ENCODE measurements at regions not wholly inside any gene's neighbourhood (a gene's known extent, or its start where the extent isn't known, plus 50 kb on each side); places are given as distances from the start of the nearest gene placed in this dataset.

DNA sequence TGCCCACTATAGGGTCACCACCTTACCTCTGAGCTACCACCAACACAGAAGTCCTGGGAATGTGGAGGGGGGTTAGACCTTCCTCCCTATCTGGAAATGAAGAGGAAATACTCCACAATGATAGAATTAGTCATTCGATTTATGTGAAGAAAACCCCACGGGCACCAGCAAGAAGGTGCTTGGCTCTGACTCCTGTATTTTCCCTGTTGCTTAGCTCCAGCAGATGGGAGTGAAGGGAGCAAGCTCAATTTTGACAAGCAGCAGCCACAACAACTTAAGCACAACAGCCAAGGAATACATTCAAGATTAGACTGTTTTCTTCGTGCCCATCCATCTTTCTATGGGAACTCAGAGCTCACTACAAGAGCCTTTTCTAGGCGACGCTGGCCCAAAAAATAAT, 191.7 kb downstream of the SPTSSA start:
- ATAC-seq = no peak
- POLR2A ChIA-PET = no interaction called here
- no peaks in the 10 kb centered on the region for H3K79me2 ChIP-seq (ENCODE audit: insufficient read depth, low read length)
- H3K4me1 ChIP-seq (ENCODE audit: control insufficient read depth in 1 of 2, insufficient read depth in 2 of 2, low read length in 2 of 2) = no peaks in the 10 kb centered on the region
- no TSS peak for BruUV-seq (replicated peaks)
- H2AFZ ChIP-seq (ENCODE audit: low read depth, low read length, poor library complexity, severe bottlenecking) = no peak overlapping the region
- peaks cover 3% of the 10 kb centered on the region; the same call in 1 of the 2 replicates for H3K27me3 ChIP-seq (ENCODE audit: insufficient read depth, low read length)
- intact Hi-C loops (cut with micrococcal nuclease) = no loop called here
- no peak overlapping the region for H3K27ac ChIP-seq (ENCODE audit: low read depth, low read length)
- no peak overlapping the region for H3K4me2 ChIP-seq (ENCODE audit: low read length)
- TF ChIP-seq, protein P1, sequence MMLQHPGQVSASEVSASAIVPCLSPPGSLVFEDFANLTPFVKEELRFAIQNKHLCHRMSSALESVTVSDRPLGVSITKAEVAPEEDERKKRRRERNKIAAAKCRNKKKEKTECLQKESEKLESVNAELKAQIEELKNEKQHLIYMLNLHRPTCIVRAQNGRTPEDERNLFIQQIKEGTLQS (IDR thresholded peaks at IDR 0.05) = no peak
- TF ChIP-seq ELF1 (IDR thresholded peaks at IDR 0.05; ENCODE audit: borderline replicate concordance, low read depth) (no peak), REST (IDR thresholded peaks at IDR 0.05; ENCODE audit: low read depth) (no peak), SRF (IDR thresholded peaks at IDR 0.05; ENCODE audit: low read depth) (no peak), ZBTB33 (IDR thresholded peaks at IDR 0.05; ENCODE audit: extremely low read depth, insufficient replicate concordance, low read length) (no peak), SIN3A (IDR thresholded peaks at IDR 0.05; ENCODE audit: low read depth) (no peak), SP1 (IDR thresholded peaks at IDR 0.05; ENCODE audit: low read depth) (no peak), YY1 (IDR thresholded peaks at IDR 0.05; ENCODE audit: extremely low read depth, insufficient replicate concordance, low read depth, low read length) (no peak), EZH2phosphoT487 (IDR thresholded peaks at IDR 0.05; ENCODE audit: borderline replicate concordance) (no peak), POLR2A (IDR thresholded peaks at IDR 0.05; ENCODE audit: borderline replicate concordance, extremely low read depth, insufficient read depth, insufficient read length) (no peak), JUND (IDR thresholded peaks at IDR 0.05) (no peak)
- TF ChIP-seq, protein P2, sequence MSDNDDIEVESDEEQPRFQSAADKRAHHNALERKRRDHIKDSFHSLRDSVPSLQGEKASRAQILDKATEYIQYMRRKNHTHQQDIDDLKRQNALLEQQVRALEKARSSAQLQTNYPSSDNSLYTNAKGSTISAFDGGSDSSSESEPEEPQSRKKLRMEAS (IDR thresholded peaks at IDR 0.05) = no peak
- no peak for DNase-seq (ENCODE audit: low read depth, low spot score)
- CTCF ChIA-PET = no interaction called here
- no peaks in the 10 kb centered on the region for H3K9me3 ChIP-seq (ENCODE audit: control insufficient read depth in 1 of 2, insufficient read depth in 1 of 2, low read depth in 1 of 2, low read length in 2 of 2)
- no peak overlapping the region for H3K9ac ChIP-seq (ENCODE audit: low read length)
- RAD21 ChIA-PET (ENCODE audit: low non-redundant PET in 1 of 2, low total read pairs in 2 of 2, uncharacterized antibody in 2 of 2, unreplicated experiment in 2 of 2) = no interaction called here
- no peaks in the 10 kb centered on the region for H3K9me2 ChIP-seq (ENCODE audit: insufficient read depth)
- H3K36me3 ChIP-seq (ENCODE audit: control insufficient read depth in 1 of 2, insufficient read depth in 2 of 2, low read length in 2 of 2) = no peaks in the 10 kb centered on the region
- no peaks in the 10 kb centered on the region for H4K20me1 ChIP-seq (ENCODE audit: insufficient read depth)
- H3K4me3 ChIP-seq (replicated peaks in 1 of 2; ENCODE audit: low read depth in 1 of 2, low read length in 2 of 2) = no peak overlapping the region

Measured in HCT116 (cell line).